WERI-Rb-1 (cell line): ENCODE measurements at regions not wholly inside any gene's neighbourhood (a gene's known extent, or its start where the extent isn't known, plus 50 kb on each side); places are given as distances from the start of the nearest gene placed in this dataset.

Source experiments
- DNase-seq: peaks from one replicate; pipeline ENCODE4 v3.0.0-alpha.2; 2020
- H3K27ac ChIP-seq: fragments of 250-450 bp; sonication (Bioruptor Pico); 2 replicates; pipeline ENCODE4 v1.5.1; 2020; ENCODE audit warnings: mild to moderate bottlenecking, moderate library complexity
- H3K27me3 ChIP-seq: fragments of 250-450 bp; sonication (Bioruptor Pico); 2 replicates; pipeline ENCODE4 v1.5.1; 2021; ENCODE audit warnings: mild to moderate bottlenecking, low read depth, moderate library complexity; ENCODE audit not compliant: insufficient read depth, severe bottlenecking
- H3K36me3 ChIP-seq: fragments of 250-450 bp; sonication (Bioruptor Pico); 2 replicates; pipeline ENCODE4 v1.5.1; 2020; ENCODE audit warnings: mild to moderate bottlenecking, moderate library complexity
- H3K4me3 ChIP-seq: 2 replicates; pipeline ENCODE4 v1.5.1; 2011; ENCODE audit warnings: low read depth, mild to moderate bottlenecking, control low read depth, low read length
- H3K9me3 ChIP-seq: fragments of 250-450 bp; sonication (Bioruptor Pico); 2 replicates; pipeline ENCODE4 v1.5.1; 2021; ENCODE audit warnings: mild to moderate bottlenecking, moderate library complexity; ENCODE audit not compliant: severe bottlenecking
- TF ChIP-seq, protein P1 (sequence below): IDR thresholded peaks from 2 replicates; pipeline ENCODE4 v1.5.1; 2011; ENCODE audit warnings: low read depth, mild to moderate bottlenecking, control low read depth, inconsistent platforms, low read length

DNA sequence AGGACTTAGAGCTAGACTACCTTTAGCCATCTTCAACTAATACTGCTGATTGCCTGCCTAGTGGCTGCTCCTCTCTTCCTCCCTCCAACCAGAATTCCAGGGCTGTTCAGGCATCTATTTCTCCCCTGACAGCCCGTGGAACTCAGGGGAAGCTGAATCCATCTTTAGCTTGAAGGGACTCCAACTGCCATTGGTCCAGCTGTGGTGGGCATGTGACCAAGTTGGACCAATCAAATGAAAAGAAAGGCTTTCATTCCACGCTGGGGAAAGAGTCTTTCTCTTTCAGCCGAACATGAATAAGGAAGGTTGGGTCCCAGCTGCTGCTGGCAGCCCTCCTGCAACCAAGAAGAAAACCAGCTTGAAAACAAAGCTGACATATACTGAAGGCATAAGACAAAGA is 168.5 kb upstream of the OBI1 start:
- Histone ChIP-seq H3K27ac (no peak overlapping the region), H3K36me3 (no peaks in the 10 kb centered on the region), H3K9me3 (no peaks in the 10 kb centered on the region), H3K4me3 (no peak overlapping the region), H3K27me3 (no peaks in the 10 kb centered on the region)
- DNase-seq: no peak
- TF ChIP-seq, protein P1, sequence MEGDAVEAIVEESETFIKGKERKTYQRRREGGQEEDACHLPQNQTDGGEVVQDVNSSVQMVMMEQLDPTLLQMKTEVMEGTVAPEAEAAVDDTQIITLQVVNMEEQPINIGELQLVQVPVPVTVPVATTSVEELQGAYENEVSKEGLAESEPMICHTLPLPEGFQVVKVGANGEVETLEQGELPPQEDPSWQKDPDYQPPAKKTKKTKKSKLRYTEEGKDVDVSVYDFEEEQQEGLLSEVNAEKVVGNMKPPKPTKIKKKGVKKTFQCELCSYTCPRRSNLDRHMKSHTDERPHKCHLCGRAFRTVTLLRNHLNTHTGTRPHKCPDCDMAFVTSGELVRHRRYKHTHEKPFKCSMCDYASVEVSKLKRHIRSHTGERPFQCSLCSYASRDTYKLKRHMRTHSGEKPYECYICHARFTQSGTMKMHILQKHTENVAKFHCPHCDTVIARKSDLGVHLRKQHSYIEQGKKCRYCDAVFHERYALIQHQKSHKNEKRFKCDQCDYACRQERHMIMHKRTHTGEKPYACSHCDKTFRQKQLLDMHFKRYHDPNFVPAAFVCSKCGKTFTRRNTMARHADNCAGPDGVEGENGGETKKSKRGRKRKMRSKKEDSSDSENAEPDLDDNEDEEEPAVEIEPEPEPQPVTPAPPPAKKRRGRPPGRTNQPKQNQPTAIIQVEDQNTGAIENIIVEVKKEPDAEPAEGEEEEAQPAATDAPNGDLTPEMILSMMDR: no peak

DNA sequence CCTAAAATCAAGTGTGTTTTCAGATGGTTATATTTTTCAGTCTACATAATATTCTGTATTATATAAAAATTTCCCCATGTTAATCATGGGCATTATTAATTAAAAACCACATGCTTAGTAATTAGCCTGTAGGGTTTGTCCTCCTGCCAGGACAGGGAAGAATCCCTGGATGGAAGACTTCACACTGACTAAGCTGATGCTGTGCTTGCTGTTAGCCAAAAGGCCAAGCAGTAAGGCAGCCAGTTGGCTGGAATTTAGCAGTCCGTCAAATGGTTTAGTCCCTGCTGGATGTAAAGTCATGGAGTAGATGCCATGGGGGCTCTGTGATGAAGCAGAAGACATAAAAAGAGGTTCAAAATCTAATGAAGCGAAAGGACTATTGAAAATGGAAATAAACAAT is 168.0 kb upstream of the OBI1 start:
- Histone ChIP-seq H3K9me3 (no peaks in the 10 kb centered on the region), H3K27ac (no peak overlapping the region), H3K36me3 (no peaks in the 10 kb centered on the region), H3K4me3 (no peak overlapping the region), H3K27me3 (no peaks in the 10 kb centered on the region)
- DNase-seq: no peak
- TF ChIP-seq, protein P1: no peak

DNA sequence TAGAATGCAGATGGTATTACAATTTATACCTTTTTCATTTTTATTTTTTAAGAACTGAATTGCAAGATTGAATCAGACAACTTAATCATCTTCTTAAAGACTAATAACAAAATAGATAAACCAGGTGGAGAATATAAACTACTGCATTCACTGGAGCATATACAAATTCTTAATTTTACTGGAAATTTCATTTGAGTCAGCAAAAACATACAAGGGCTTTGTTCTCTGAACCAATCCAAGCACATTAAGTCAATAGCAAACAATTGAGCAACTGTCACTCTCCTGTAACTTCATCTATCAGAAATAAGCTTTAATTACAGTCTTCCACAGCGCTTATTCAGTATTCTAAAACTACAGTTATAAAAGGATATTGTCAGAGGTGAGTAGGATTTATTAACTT is 167.4 kb upstream of the OBI1 start:
- TF ChIP-seq, protein P1: no peak
- no peak overlapping the region for H3K27ac ChIP-seq
- H3K9me3 ChIP-seq: no peaks in the 10 kb centered on the region
- no peak for DNase-seq
- no peaks in the 10 kb centered on the region for H3K36me3 ChIP-seq
- H3K27me3 ChIP-seq: no peaks in the 10 kb centered on the region
- no peak overlapping the region for H3K4me3 ChIP-seq

DNA sequence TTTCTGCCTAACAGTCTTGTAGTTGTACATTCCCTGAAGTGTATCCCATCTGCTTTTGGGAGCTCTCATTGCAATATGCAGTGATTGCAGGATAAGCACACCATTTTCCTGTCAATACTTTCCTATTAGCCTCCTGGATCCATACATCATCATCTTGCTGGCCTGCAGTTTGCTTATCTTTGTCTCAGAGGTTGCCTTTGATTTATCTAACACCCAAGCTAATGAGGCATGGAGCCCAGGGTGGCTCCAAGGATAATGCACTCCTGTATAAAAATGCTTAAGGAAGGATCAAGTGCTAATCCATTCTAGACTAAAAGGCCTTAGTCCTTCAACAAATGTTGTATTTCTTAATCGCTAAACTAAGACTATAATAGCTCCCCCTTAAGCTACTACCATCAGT is 161.6 kb upstream of the OBI1 start:
- peak; percentile 64 for DNase-seq
- H3K27ac ChIP-seq: no peak overlapping the region
- no peaks in the 10 kb centered on the region for H3K9me3 ChIP-seq
- no peaks in the 10 kb centered on the region for H3K36me3 ChIP-seq
- TF ChIP-seq, protein P1: no peak
- no peaks in the 10 kb centered on the region for H3K27me3 ChIP-seq
- no peak overlapping the region for H3K4me3 ChIP-seq

DNA sequence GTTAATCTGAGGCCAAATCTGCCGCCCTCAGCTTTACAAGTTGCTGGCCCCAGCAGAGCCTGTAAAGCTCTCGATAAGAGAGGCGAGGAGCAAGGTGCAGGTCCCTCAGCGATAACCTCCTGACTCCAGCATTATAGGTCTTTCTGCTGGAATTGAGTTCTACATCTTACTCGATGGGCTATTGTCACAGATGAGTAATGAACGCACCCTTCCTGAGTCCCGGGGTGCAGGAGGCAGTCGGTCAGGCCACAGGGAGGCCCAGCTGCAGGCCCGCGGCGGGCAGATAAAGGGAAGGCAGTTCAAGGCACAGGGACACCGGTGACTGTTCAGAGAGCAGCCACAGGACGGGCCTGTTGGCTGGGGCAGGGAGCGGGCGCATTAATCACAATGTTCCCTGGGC is 157.6 kb upstream of the OBI1 start:
- TF ChIP-seq, protein P1: no peak
- Histone ChIP-seq H3K27ac (peak overlapping the region; percentile 24; the same call in 1 of the 2 replicates), H3K27me3 (no peaks in the 10 kb centered on the region), H3K9me3 (no peaks in the 10 kb centered on the region), H3K36me3 (no peaks in the 10 kb centered on the region), H3K4me3 (peak overlapping the region; percentile 25)
- DNase-seq: peak; percentile 32

DNA sequence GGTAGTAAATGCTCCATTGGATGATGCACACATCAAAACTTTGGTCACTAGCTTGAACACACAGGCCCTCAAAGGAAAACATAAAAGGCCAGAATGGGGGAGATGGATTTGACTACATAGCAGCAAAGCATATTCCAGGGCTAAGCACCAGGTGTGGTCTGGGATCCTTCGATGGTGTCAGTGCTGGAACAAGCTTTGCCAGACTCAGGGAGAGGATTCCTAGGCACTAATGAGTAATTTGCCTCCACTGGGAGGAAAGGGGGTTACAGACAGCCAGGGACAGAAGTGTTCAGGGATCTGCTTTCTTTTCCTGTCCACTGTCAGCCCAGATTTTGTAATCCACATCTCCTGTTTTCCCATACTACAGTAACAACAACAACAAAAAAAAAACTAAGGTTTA is 157.2 kb upstream of the OBI1 start:
- Histone ChIP-seq H3K27me3 (no peaks in the 10 kb centered on the region), H3K27ac (no peak overlapping the region), H3K36me3 (no peaks in the 10 kb centered on the region), H3K4me3 (peak overlapping the region; percentile 25; the same call in 1 of the 2 replicates), H3K9me3 (no peaks in the 10 kb centered on the region)
- DNase-seq: peak; percentile 23
- TF ChIP-seq, protein P1: no peak
